Sigmoid colon (tissue), 4 donors: ENCODE measurements at regions not wholly inside any gene's neighbourhood (a gene's known extent, or its start where the extent isn't known, plus 50 kb on each side); places are given as distances from the start of the nearest gene placed in this dataset.

Source experiments
- CTCF ChIP-seq, 4 experiments: fragments of 450-650 bp in 3 of 4; fragments of 200-600 bp in 1 of 4; IDR thresholded peaks; one replicate each; pipeline ENCODE4 v1.5.1; 2016 to 2019; ENCODE audit warnings: antibody characterized with exemption in 4 of 4, mild to moderate bottlenecking in 3 of 4, moderate library complexity in 2 of 4
- EP300 ChIP-seq, 4 donors: sonication (generic); formaldehyde crosslinking; IDR thresholded peaks; one replicate each; pipeline ENCODE4 v1.6.1; 2017; ENCODE audit warnings: antibody characterized with exemption in 4 of 4
- POLR2A ChIP-seq, 2 donors: fragments of 450-650 bp; IDR thresholded peaks; one replicate each; pipeline ENCODE4 v1.6.1; 2016; ENCODE audit warnings: antibody characterized with exemption in 2 of 2, mild to moderate bottlenecking in 2 of 2, moderate library complexity in 2 of 2
- POLR2AphosphoS5 ChIP-seq, 4 donors: sonication (generic); formaldehyde crosslinking; IDR thresholded peaks; one replicate each; pipeline ENCODE4 v1.6.1; 2017; ENCODE audit warnings: antibody characterized with exemption in 4 of 4

GRCh38 chr19:31902821-31903220 is 442.6 kb upstream of the ZNF507 start:
- TF ChIP-seq EP300 (IDR thresholded peaks at IDR 0.05) (no peak), CTCF (IDR thresholded peaks at IDR 0.05) (no peak), POLR2A (IDR thresholded peaks at IDR 0.05) (no peak), POLR2AphosphoS5 (IDR thresholded peaks at IDR 0.05) (no peak)
